ENCODE measurements at regions not wholly inside any gene's neighbourhood (a gene's known extent, or its start where the extent isn't known, plus 50 kb on each side); places are given as distances from the start of the nearest gene placed in this dataset.

DNA sequence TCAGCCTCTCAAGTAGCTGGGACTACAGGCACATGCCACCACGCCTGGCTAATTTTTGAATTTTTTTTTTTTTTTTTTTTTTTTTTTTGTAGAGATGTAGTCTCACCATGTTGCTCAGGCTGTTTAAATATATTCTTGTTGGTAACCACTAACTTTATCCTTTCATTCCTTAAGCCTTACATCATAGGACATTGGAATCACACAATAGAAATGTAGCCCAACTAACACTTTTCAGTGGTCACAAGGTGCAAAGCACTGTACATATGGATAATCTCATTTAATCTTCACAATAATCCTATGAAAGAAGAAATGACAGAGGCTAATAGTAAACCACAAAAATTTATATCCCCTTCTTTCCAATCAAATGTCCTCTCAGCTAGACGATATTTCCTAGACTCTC, 417.8 kb upstream of the DACH1 start:
- no peaks in the 10 kb centered on the region for H3F3A ChIP-seq (ENCODE audit: insufficient read depth, low read length, poor library complexity, severe bottlenecking)
- H3K9me3 ChIP-seq (ENCODE audit: low read length), result no peaks in the 10 kb centered on the region
- no peaks in the 10 kb centered on the region for H3K27me3 ChIP-seq (ENCODE audit: insufficient read depth, low read depth, low read length)
- no peaks in the 10 kb centered on the region for H4K20me1 ChIP-seq (ENCODE audit: insufficient read depth)
- no peak for TF ChIP-seq SMC3 (conservative IDR thresholded peaks at IDR 0.05; ENCODE audit: poor library complexity)
- TF ChIP-seq TAF1 (IDR thresholded peaks at IDR 0.05; ENCODE audit: low read depth), result no peak
- no peak overlapping the region for H3K27ac ChIP-seq (ENCODE audit: low read length)
- no peak overlapping the region for H3K4me3 ChIP-seq (ENCODE audit: low read length)
- no peak overlapping the region for H3K9ac ChIP-seq (ENCODE audit: low read length)
- H3K9me2 ChIP-seq (ENCODE audit: insufficient read depth, low read length), result no peaks in the 10 kb centered on the region
- H3K4me2 ChIP-seq (ENCODE audit: low read length), result no peak overlapping the region
- no peaks in the 10 kb centered on the region for H3K36me3 ChIP-seq (ENCODE audit: insufficient read depth, low read length)
- no peak overlapping the region for H2AFZ ChIP-seq (ENCODE audit: low read depth, low read length)
- H3K79me2 ChIP-seq (replicated peaks; ENCODE audit: insufficient read depth, low read length), result no peaks in the 10 kb centered on the region

- TF ChIP-seq EP300 (conservative IDR thresholded peaks at IDR 0.05; ENCODE audit: poor library complexity, severe bottlenecking), result no peak
- no peak for TF ChIP-seq TAF1 (IDR thresholded peaks at IDR 0.05; ENCODE audit: low read depth)
- TF ChIP-seq CTCF (IDR thresholded peaks at IDR 0.05; ENCODE audit: poor library complexity, severe bottlenecking), result no peak
- no peak for TF ChIP-seq MXI1 (conservative IDR thresholded peaks at IDR 0.05; ENCODE audit: poor library complexity, severe bottlenecking)
- TF ChIP-seq, protein P1, sequence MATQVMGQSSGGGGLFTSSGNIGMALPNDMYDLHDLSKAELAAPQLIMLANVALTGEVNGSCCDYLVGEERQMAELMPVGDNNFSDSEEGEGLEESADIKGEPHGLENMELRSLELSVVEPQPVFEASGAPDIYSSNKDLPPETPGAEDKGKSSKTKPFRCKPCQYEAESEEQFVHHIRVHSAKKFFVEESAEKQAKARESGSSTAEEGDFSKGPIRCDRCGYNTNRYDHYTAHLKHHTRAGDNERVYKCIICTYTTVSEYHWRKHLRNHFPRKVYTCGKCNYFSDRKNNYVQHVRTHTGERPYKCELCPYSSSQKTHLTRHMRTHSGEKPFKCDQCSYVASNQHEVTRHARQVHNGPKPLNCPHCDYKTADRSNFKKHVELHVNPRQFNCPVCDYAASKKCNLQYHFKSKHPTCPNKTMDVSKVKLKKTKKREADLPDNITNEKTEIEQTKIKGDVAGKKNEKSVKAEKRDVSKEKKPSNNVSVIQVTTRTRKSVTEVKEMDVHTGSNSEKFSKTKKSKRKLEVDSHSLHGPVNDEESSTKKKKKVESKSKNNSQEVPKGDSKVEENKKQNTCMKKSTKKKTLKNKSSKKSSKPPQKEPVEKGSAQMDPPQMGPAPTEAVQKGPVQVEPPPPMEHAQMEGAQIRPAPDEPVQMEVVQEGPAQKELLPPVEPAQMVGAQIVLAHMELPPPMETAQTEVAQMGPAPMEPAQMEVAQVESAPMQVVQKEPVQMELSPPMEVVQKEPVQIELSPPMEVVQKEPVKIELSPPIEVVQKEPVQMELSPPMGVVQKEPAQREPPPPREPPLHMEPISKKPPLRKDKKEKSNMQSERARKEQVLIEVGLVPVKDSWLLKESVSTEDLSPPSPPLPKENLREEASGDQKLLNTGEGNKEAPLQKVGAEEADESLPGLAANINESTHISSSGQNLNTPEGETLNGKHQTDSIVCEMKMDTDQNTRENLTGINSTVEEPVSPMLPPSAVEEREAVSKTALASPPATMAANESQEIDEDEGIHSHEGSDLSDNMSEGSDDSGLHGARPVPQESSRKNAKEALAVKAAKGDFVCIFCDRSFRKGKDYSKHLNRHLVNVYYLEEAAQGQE (IDR thresholded peaks at IDR 0.05; ENCODE audit: borderline replicate concordance), result no peak
- no peaks in the 10 kb centered on the region for H3F3A ChIP-seq (ENCODE audit: insufficient read depth, low read length, poor library complexity, severe bottlenecking)
- no peaks in the 10 kb centered on the region for H3K9me2 ChIP-seq (ENCODE audit: insufficient read depth, low read length)
- no peak overlapping the region for H3K9ac ChIP-seq (ENCODE audit: low read length)
- no peak overlapping the region for H3K4me3 ChIP-seq (ENCODE audit: low read length)
- no peaks in the 10 kb centered on the region for H3K27me3 ChIP-seq (ENCODE audit: insufficient read depth, low read depth, low read length)
- H2AFZ ChIP-seq (ENCODE audit: low read depth, low read length), result no peak overlapping the region
- no peaks in the 10 kb centered on the region for H4K20me1 ChIP-seq (ENCODE audit: insufficient read depth)
- no peak overlapping the region for H3K27ac ChIP-seq (ENCODE audit: low read length)
- no peaks in the 10 kb centered on the region for H3K36me3 ChIP-seq (ENCODE audit: insufficient read depth, low read length)
- H3K4me2 ChIP-seq (ENCODE audit: low read length), result no peak overlapping the region
- no peaks in the 10 kb centered on the region for H3K79me2 ChIP-seq (replicated peaks; ENCODE audit: insufficient read depth, low read length)
- no peaks in the 10 kb centered on the region for H3K9me3 ChIP-seq (ENCODE audit: low read length)
Measured at GRCh38 chr13:72261732-72262131, 394.7 kb upstream of the DACH1 start.

DNA sequence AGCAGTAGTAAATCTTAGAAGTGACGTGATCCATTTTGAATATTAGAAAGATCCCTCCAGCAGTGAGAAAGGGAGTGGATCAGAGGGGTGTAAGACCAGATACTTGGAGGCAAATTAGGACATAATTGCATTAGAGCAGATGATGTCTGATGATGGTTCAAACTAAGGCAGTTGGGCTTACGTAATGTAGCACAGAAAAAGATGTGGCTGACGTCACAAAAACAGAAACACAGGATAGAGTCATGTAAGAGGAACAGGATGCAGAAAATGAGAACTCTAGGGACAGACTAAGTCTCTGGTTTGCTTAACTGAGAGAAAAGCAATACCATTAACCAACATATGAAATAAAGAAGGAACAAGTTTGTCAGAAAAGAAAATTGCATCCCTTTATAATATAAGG, 392.5 kb upstream of the DACH1 start:
- no peak overlapping the region for H3K27ac ChIP-seq (ENCODE audit: low read length)
- no peaks in the 10 kb centered on the region for H3K27me3 ChIP-seq (ENCODE audit: insufficient read depth, low read depth, low read length)
- no peaks in the 10 kb centered on the region for H3F3A ChIP-seq (ENCODE audit: insufficient read depth, low read length, poor library complexity, severe bottlenecking)
- H2AFZ ChIP-seq (ENCODE audit: low read depth, low read length), result no peak overlapping the region
- H3K9me2 ChIP-seq (ENCODE audit: insufficient read depth, low read length), result no peaks in the 10 kb centered on the region
- no peak overlapping the region for H3K4me3 ChIP-seq (ENCODE audit: low read length)
- no peaks in the 10 kb centered on the region for H4K20me1 ChIP-seq (ENCODE audit: insufficient read depth)
- H3K4me2 ChIP-seq (ENCODE audit: low read length), result no peak overlapping the region
- no peaks in the 10 kb centered on the region for H3K9me3 ChIP-seq (ENCODE audit: low read length)
- H3K36me3 ChIP-seq (ENCODE audit: insufficient read depth, low read length), result no peaks in the 10 kb centered on the region
- H3K9ac ChIP-seq (ENCODE audit: low read length), result no peak overlapping the region
- TF ChIP-seq CTCF (IDR thresholded peaks at IDR 0.05; ENCODE audit: poor library complexity, severe bottlenecking) (no peak), TAF1 (IDR thresholded peaks at IDR 0.05; ENCODE audit: low read depth) (no peak), EZH2 (IDR thresholded peaks at IDR 0.05; ENCODE audit: borderline replicate concordance, insufficient read depth, low read length, poor library complexity, severe bottlenecking) (no peak), SMC3 (conservative IDR thresholded peaks at IDR 0.05; ENCODE audit: poor library complexity) (no peak), POLR2AphosphoS5 (IDR thresholded peaks at IDR 0.05) (no peak), EP300 (conservative IDR thresholded peaks at IDR 0.05; ENCODE audit: poor library complexity, severe bottlenecking) (no peak), RAD21 (conservative IDR thresholded peaks at IDR 0.05) (no peak), MXI1 (conservative IDR thresholded peaks at IDR 0.05; ENCODE audit: poor library complexity, severe bottlenecking) (no peak)
- TF ChIP-seq, protein P1 (IDR thresholded peaks at IDR 0.05; ENCODE audit: borderline replicate concordance), result no peak
- H3K79me2 ChIP-seq (replicated peaks; ENCODE audit: insufficient read depth, low read length), result no peaks in the 10 kb centered on the region

All from neural cell (in vitro differentiated cells).